ENCODE measurements at regions not wholly inside any gene's neighbourhood (a gene's known extent, or its start where the extent isn't known, plus 50 kb on each side); places are given as distances from the start of the nearest gene placed in this dataset.

DNA sequence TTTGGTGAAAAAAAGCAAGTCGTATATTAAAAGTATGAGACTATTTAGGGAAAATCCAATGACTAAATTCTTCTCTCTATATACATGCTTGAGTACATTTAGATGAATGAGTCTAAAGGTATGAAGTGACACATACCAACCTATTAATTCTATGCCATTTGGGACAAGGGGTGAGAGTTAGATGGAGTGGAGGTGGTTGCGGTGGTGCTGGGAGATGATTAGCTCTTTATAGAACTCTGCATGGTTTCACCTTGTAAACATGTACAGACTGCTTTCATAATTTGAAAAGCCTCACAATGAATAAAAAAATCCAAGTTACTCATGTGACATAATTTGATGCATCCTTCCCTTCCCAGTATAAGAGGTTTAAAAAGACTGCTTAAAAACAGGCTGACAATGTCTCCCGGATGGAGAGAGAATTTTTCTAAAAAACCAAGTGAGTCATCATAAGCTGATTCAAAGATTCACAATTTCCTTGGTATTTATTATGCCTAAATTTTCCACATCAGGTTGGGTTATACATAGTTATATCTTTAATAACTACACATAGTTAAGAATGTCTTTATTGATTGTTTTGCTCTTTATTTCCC is 572.8 kb downstream of the REEP3 start:
- TF ChIP-seq, protein P1, sequence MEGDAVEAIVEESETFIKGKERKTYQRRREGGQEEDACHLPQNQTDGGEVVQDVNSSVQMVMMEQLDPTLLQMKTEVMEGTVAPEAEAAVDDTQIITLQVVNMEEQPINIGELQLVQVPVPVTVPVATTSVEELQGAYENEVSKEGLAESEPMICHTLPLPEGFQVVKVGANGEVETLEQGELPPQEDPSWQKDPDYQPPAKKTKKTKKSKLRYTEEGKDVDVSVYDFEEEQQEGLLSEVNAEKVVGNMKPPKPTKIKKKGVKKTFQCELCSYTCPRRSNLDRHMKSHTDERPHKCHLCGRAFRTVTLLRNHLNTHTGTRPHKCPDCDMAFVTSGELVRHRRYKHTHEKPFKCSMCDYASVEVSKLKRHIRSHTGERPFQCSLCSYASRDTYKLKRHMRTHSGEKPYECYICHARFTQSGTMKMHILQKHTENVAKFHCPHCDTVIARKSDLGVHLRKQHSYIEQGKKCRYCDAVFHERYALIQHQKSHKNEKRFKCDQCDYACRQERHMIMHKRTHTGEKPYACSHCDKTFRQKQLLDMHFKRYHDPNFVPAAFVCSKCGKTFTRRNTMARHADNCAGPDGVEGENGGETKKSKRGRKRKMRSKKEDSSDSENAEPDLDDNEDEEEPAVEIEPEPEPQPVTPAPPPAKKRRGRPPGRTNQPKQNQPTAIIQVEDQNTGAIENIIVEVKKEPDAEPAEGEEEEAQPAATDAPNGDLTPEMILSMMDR (IDR thresholded peaks at IDR 0.05; ENCODE audit: borderline replicate concordance, insufficient read depth, low read depth, low read length): no peak
- no peak overlapping the region for H3K4me3 ChIP-seq (ENCODE audit: low read depth, low read length)

DNA sequence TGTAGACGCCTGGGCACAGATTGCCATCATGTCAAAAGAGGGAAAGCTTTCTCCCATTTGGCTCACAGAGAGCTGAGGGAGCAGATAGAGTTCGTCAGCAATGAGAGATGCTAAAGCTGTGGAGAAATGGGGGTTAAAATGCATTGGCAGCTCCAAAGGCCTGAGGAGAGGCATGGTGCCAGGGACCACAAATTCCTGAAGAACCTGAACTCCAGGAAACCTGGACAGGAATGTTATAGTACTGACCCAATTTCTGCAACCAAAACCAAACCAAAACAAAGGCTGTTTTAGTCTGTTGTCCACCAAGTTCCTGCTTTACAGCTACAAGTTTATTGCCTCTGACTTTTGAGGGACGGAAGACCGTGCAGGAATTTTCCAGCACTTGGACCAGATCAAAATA is 575.7 kb downstream of the REEP3 start:
- TF ChIP-seq, protein P1 (IDR thresholded peaks at IDR 0.05; ENCODE audit: borderline replicate concordance, insufficient read depth, low read depth, low read length): no peak
- no peak overlapping the region for H3K4me3 ChIP-seq (ENCODE audit: low read depth, low read length)

DNA sequence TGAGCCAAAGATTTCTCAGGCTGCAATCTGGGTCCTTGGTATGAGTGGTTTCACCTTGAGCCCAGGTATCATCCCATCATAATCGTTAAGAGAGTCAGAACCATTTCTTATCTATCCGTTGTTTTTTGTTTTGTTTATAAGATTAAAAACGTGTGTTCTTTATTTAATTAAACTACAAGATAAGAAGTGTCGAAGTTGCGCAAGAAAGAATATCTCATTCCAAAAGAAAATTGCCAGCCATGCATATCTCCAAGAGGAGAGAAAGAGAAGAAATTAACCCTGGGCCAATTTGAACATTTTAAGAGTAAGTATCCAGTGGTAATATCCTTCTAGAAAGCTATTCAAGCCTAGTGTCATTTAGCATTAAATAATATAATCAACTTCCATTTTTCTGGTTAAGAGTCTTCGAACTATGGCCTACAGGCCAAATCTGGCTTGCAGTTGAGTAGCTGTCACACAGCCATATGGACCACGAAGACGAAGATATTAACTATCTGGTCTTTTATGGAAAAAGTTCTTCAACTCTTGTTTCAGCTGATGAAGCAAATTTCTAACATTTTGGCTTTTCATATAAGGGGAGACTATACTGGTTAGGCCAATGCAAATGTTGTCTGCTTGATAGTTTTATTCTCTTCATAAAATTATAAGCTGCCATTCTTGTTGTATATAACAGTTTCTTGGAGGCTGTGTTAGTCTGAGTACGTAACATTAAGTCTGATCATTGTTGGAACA is 576.4 kb downstream of the REEP3 start:
- no peak overlapping the region for H3K4me3 ChIP-seq (ENCODE audit: low read depth, low read length)
- TF ChIP-seq, protein P1 (IDR thresholded peaks at IDR 0.05; ENCODE audit: borderline replicate concordance, insufficient read depth, low read depth, low read length): no peak

DNA sequence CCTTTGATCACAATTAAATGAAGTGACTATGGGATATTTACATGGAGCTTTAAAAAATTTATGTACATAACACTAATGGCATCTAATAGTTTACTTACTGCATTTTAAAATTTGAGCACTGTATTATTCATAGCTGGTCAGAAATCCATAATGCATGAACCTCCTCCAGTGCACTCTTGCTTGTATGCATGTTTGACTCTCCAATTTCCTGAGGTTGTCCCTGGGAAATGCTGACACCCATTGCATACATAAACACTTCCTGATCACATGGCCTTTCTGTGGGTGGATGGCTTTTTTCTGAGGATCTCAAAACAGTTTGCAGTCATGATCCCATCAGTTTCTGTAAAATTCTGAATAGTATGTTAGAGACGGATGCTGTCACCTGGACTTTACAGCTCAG is 577.8 kb downstream of the REEP3 start:
- TF ChIP-seq, protein P1 (IDR thresholded peaks at IDR 0.05; ENCODE audit: borderline replicate concordance, insufficient read depth, low read depth, low read length): no peak
- no peak overlapping the region for H3K4me3 ChIP-seq (ENCODE audit: low read depth, low read length)

GRCh38 chr10:64101606-64102263 is 580.5 kb downstream of the REEP3 start:
- TF ChIP-seq, protein P1 (IDR thresholded peaks at IDR 0.05; ENCODE audit: borderline replicate concordance, insufficient read depth, low read depth, low read length): no peak
- H3K4me3 ChIP-seq (ENCODE audit: low read depth, low read length): no peak overlapping the region

- no peak overlapping the region for H3K4me3 ChIP-seq (ENCODE audit: low read depth, low read length)
- TF ChIP-seq, protein P1 (IDR thresholded peaks at IDR 0.05; ENCODE audit: borderline replicate concordance, insufficient read depth, low read depth, low read length): no peak
These were observed 581.0 kb downstream of the REEP3 start for GRCh38 chr10:64102264-64102633.

Data from GM12875 (cell line).